ENCODE measurements at regions not wholly inside any gene's neighbourhood (a gene's known extent, or its start where the extent isn't known, plus 50 kb on each side); places are given as distances from the start of the nearest gene placed in this dataset.

DNA sequence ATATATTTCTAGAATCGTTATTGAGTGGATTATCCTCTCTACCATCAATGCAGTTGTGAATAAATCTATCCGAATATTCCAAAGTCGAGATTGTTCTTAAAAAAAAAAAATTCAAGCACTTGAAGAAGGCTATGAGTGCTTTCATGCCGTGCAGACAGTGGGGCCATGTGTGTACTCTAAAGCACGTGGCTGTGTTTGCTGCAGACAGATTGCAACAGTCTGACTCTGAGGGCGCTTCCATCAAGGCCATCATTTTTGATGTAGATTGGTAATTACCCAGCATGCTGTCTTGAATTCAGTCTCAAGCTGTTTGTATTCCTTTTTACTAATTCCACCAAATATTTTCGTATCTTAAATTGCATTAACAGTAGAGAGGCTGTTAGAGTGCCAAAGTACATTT is 325.9 kb upstream of the LINC00305 start:
- TF ChIP-seq CTCF (conservative IDR thresholded peaks at IDR 0.05) (no peak), ZFX (IDR thresholded peaks at IDR 0.05) (no peak)
